ENCODE measurements at regions not wholly inside any gene's neighbourhood (a gene's known extent, or its start where the extent isn't known, plus 50 kb on each side); places are given as distances from the start of the nearest gene placed in this dataset.
"Not testable (repeated sequence)": the region's sequence is repeated elsewhere in the genome, so short reads cannot be mapped to it uniquely, and the experiment has no call there.

- TF ChIP-seq CTCF, POLR2A (IDR thresholded peaks at IDR 0.05): not testable (repeated sequence)
Measured at GRCh38 chr5:136546441-136546840, 181.1 kb upstream of the TRPC7 start.
